Adrenal gland (tissue), 5 donors: ENCODE measurements at regions not wholly inside any gene's neighbourhood (a gene's known extent, or its start where the extent isn't known, plus 50 kb on each side); places are given as distances from the start of the nearest gene placed in this dataset.

Source experiments
- POLR2A ChIP-seq, 2 donors: fragments of 450-650 bp; IDR thresholded peaks; one replicate each; pipeline ENCODE4 v1.6.1; 2017; ENCODE audit warnings: antibody characterized with exemption in 2 of 2, mild to moderate bottlenecking in 2 of 2, moderate library complexity in 1 of 2
- TF ChIP-seq, protein P1 (sequence below), 6 experiments: fragments of 450-650 bp in 4 of 6; fragments of 200-600 bp in 2 of 6; sonication (generic) in 1 of 6; IDR thresholded peaks; 1 replicate in 5 of 6; 2 replicates in 1 of 6; pipeline versions ENCODE4 v1.5.1 to v1.8.0; 2016 to 2021; ENCODE audit warnings: antibody characterized with exemption in 6 of 6, mild to moderate bottlenecking in 2 of 6, moderate library complexity in 1 of 6
- donor health status: DM: no; HTN: no; CAD: no.

- TF ChIP-seq, protein P1, sequence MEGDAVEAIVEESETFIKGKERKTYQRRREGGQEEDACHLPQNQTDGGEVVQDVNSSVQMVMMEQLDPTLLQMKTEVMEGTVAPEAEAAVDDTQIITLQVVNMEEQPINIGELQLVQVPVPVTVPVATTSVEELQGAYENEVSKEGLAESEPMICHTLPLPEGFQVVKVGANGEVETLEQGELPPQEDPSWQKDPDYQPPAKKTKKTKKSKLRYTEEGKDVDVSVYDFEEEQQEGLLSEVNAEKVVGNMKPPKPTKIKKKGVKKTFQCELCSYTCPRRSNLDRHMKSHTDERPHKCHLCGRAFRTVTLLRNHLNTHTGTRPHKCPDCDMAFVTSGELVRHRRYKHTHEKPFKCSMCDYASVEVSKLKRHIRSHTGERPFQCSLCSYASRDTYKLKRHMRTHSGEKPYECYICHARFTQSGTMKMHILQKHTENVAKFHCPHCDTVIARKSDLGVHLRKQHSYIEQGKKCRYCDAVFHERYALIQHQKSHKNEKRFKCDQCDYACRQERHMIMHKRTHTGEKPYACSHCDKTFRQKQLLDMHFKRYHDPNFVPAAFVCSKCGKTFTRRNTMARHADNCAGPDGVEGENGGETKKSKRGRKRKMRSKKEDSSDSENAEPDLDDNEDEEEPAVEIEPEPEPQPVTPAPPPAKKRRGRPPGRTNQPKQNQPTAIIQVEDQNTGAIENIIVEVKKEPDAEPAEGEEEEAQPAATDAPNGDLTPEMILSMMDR (IDR thresholded peaks at IDR 0.05): no peak
- TF ChIP-seq POLR2A (IDR thresholded peaks at IDR 0.05): no peak
These were observed 406.9 kb downstream of the SFMBT2 start for GRCh38 chr10:7003831-7004395.
